NCI-H1105 (cell line): ENCODE measurements at regions not wholly inside any gene's neighbourhood (a gene's known extent, or its start where the extent isn't known, plus 50 kb on each side); places are given as distances from the start of the nearest gene placed in this dataset.
"Not testable (repeated sequence)": the region's sequence is repeated elsewhere in the genome, so short reads cannot be mapped to it uniquely, and the experiment has no call there.

Experiments used
- DNase-seq: peaks from one replicate; lab custom pipeline; 2025; lab: John Stamatoyannopoulos, UW

DNA sequence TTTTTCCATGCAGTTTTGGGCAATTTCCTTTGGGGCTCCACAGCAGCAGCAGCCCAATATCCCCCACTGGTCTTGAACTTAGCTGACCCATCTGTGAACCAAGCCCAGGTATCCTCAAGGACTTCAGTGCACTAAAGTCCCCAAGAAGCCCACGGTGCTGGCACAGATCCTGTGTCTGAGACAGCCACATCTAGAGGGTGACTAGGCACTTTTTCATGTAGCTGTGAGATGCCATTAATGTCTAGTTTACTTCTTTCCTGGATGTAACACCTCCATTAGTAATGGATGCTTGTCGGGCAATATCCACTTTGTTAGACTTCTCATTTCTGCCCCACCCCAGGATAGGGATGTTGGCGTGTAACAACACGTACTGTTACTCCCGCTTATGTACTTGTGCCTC, 117.9 kb downstream of the GPCPD1 start:
- no peak for DNase-seq

DNA sequence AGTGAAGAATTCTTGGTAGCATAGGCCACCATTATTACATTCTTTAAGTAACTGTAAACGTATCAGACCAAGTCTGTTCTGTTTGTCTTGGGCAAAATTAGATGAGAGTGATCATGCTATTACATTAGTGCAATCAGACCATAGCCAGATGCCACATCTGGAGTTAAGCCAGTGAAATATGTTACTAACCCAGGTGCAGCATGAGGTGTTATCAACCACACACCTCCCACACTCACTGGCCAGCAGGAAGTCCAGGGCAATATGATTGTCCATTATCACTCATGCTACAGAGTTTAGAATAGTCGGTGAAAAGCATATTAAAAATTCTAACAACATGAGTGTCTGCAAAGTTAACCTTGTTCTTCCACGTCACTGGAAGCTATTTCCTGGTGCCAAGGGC, 119.4 kb downstream of the GPCPD1 start:
- no peak for DNase-seq

GRCh38 chr20:5489601-5490000, 121.2 kb downstream of the GPCPD1 start:
- DNase-seq = no peak

DNA sequence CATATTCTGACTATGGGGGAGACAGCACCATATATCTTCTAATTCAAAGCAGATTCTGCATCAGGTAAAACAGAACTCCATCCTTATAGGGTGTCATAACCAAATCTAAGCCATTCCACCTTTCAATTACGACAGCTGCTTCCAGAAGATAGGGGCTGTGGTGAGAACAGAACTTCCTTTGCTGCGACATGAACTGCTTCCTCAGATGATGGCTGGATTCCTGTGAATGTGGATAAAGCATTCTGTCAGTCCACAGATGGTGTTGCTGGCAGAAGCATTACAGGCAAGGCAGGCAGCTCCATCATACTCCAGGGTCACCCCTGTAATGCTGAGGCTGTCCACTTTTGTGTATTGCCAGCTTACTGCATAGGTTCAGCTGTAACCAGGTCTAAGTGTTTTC, 122.0 kb downstream of the GPCPD1 start:
- DNase-seq = no peak

- no peak for DNase-seq
These were observed 124.3 kb downstream of the GPCPD1 start for GRCh38 chr20:5486377-5487054.

DNA sequence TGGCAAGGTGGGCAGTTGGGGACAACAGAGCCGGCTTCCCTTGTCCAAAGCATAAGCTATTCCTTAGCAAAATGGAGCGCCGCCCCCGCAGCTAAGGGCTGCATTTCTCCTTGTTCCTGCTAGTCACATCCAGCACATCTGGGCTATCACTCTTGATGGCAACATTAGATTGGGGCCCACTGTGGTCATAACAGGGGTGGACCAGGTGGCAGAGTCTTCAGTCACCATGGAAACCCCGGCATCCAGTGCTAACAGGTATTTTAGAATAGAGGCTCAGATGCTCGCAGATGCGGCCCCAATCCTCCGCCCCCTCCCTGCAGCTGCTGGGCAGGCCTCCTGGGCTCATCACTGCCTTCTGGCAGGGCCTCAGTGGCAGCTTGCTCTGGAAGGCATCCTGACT, 125.9 kb downstream of the GPCPD1 start:
- DNase-seq = no peak

DNA sequence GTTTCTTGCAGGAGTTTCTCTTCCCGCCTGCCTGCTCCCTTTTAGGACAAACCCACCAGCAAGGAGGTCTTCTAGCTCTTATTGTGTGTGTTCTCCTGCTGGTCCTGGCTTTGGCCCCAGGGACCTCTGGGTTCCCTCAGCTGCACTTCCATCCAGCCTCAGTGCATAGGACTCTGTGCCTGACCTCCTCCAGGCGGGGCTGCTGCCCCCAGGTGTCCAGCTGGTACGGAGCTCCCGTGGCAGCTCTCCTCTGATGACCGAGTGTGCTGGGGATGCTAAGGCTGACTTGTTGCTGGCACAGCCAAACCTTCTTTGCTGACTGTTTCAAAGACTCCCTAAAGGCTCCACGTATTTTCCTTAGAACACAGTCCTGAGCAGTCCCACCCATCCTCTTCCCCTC, 126.5 kb downstream of the GPCPD1 start:
- no peak for DNase-seq

- no peak for DNase-seq
These were observed 128.0 kb downstream of the GPCPD1 start for GRCh38 chr20:5482791-5483190.

DNA sequence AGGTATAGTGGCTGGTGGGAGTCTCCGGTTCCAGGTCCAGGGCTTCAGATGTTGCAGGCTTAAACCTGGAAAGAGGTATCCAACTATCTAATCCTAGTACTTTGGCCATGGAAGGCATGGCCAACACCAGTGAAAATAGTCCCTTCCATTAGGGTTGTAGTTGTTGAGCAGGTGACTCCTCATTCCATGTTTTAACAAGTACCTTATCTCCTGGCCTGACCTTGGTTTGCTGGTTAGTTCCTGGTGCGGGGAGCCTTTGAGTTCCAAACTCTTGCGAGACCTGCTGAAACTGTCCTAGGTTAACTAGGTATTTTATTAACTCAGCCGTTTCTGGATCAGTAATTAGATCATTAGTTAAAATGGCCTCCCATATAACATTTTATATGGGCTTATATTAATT, 128.9 kb downstream of the GPCPD1 start:
- no peak for DNase-seq

DNA sequence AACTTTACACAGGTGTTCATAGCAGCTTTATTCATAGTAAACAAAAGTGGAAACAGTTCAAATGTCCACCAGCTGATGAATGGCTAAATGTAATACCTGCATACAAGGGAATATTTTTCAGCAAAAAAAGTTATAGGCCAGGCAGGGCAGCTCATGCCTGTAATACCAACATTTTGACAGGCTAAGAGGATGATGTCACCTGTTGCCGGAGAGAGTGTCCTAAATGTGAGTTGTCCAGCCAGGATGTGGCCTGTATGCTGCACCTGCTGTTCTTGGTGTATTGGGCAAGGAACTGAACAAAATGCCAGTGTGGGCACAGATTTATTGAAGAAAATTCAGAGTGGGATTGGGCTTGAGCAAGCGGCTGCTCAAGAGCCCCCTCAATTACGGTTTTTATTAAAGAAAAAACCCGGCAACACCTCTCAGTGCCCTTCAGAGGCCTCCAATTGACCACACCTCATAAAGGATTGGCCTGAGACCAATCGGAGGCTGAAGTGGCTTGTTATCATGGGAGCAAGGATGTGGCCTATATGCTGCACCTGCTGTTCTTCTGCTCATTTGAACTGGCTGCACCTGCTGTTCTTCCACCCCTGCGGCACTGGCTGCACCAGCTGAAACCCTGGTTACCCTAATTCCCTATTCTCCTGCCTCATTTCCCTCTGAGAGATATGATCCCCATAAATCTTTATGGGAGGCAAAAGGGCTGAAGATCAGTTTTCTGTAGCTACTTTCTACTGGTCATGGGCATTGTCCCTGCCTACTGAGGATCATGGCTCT, 129.8 kb downstream of the GPCPD1 start:
- DNase-seq = peak; percentile 80

DNA sequence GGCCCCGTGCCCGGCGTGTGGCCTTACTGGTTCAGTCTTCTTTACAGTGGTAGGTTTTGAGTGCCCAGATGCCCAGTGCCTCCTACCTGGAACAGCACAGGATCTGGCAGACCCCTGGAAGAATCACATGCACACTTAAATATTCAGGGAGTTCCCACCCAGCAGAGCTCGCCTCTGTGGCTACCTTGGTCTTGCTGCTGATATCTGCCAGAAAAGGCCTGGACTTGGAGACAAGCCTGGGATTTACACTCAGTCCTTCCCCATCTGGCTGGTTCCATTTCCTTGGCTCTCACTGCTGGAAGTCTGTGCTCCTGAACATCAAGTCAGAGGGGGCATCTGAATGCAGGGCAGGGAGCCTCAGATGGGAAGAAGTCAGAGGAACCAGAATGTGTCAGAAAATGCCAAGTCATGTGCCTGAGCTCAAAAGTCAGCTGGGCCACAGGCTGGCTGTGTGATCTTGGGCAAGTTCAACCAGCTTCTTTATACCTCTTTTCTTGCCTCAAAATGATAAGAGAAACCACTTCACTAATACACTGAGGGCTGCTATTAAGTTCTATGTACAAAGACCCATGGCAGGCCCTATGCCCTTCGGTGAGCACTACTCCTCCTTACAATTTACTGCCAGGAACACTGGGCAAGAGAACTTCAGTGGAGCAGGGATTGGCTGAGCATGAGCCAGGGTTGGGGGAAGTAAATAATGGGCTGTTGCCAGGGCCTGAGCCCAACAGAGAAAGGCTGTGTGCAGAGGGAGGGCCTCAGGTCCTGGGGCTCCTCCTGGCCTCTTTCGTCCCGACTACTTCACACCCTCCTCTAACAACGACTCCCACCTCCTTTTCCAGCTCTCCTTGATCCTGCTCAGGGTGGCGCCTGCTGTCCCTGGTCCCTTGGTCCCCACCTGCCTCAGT, 135.9 kb downstream of the GPCPD1 start:
- no peak for DNase-seq

GRCh38 chr20:5471866-5472265, 138.9 kb downstream of the GPCPD1 start:
- not testable (repeated sequence) for DNase-seq

- DNase-seq = no peak
These were observed 139.4 kb downstream of the GPCPD1 start for GRCh38 chr20:5471368-5471767.

DNA sequence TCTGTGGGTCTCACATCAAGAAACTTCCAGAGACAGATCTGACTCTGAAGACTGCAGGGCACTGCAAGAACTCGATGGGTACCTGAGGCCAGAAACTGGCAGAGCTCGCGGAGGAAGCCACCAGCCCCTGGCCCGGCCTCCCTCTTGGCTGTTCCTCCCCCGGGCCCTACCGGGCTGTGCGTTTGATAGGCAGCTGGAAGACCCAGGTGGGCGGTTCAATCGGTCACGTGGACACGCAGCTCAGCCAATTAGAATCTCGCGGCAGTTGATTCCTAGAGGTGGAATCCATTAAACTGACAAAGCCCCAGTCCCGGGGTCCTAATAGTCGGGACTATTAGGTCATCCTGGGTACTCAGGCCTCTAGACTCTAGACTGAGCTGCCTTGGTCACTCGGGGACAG, 139.9 kb downstream of the GPCPD1 start:
- DNase-seq = no peak

DNA sequence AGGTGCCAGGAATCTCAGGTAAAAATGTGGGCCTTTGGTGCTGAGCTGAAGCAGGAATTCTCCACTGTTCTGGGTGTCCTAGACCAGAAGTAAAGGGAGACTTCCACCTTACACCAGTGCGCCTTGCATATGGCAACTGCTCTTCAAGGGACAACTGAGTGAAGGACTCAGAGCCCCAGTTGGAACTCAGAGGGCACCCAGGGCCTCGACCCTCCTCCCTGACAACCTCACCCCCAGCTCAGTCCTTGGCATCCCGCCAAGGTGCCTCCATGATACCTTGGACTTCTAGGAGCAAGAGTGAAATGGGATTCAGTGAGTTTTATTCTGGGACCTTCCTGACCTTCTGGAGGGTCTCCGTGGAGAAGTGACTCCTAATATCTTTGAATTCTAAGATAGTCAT, 140.3 kb downstream of the GPCPD1 start:
- DNase-seq = no peak

- no peak for DNase-seq
These were observed 141.7 kb downstream of the GPCPD1 start for GRCh38 chr20:5469111-5469510.

GRCh38 chr20:5467086-5467485, 143.7 kb downstream of the GPCPD1 start:
- no peak for DNase-seq

DNA sequence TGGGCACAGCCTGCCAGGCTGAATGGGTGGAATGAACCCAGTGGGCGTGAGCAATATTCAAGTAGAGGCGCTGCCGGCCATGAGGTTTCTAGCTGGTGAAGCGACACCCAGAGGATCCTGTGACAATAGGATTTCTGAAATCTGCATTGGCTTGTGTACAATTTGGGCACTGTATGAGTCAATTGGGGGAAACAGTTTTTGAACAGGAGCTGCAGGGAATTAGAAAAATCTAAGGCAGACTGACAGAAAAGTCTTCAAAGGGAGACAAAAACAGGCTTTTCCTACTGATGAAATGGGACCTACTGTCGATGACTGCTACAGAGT, 145.2 kb downstream of the GPCPD1 start:
- DNase-seq = no peak

- DNase-seq = no peak
These were observed 145.8 kb downstream of the GPCPD1 start for GRCh38 chr20:5464901-5465603.

GRCh38 chr20:5463007-5463686, 146.4 kb upstream of the PROKR2 start:
- DNase-seq = no peak

DNA sequence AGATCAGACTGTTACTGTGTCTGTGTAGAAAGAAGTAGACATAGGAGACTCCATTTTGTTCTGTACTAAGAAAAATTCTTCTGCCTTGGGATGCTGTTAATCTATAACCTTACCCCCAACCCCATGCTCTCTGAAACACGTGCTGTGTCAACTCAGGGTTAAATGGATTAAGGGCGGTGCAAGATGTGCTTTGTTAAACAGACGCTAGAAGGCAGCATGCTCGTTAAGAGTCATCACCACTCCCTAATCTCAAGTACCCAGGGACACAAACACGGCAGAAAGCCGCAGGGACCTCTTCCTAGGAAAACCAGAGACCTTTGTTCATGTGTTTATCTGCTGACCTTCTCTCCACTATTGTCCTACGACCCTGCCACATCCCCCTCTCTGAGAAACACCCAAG, 137.0 kb upstream of the PROKR2 start:
- not testable (repeated sequence) for DNase-seq

DNA sequence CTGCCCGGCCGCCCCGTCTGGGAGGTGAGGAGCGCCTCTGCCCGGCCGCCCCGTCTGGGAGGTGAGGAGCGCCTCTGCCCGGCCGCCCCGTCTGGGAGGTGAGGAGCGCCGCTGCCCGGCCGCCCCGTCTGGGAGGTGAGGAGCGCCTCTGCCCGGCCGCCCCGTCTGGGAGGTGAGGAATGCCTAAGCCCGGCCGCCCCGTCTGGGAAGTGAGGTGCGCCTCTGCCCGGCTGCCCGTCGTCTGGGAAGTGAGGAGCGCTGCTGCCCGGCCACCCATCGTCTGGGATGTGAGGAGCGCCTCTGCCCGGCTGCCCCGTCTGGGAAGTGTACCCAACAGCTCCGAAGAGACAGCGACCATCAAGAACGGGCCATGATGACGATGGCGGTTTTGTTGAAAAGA, 136.6 kb upstream of the PROKR2 start:
- not testable (repeated sequence) for DNase-seq
